Tibial nerve (tissue), 3 donors: ENCODE measurements at regions not wholly inside any gene's neighbourhood (a gene's known extent, or its start where the extent isn't known, plus 50 kb on each side); places are given as distances from the start of the nearest gene placed in this dataset.

Experiments
- CTCF ChIP-seq, 5 experiments: fragments of 200-600 bp in 3 of 5; fragments of 450-650 bp in 2 of 5; sonication (generic) in 3 of 5; IDR thresholded peaks; one replicate each; pipeline ENCODE4 v1.5.1; 2016 to 2019; ENCODE audit warnings: antibody characterized with exemption in 5 of 5, mild to moderate bottlenecking in 3 of 5, moderate library complexity in 2 of 5
- POLR2A ChIP-seq, 2 donors: fragments of 450-650 bp; IDR thresholded peaks; one replicate each; pipeline ENCODE4 v1.6.1; 2017; ENCODE audit warnings: antibody characterized with exemption in 2 of 2, mild to moderate bottlenecking in 2 of 2, moderate library complexity in 2 of 2

- TF ChIP-seq POLR2A (IDR thresholded peaks at IDR 0.05) (no peak), CTCF (IDR thresholded peaks at IDR 0.05) (no peak)
Measured at GRCh38 chr10:9416331-9416730, 1361.8 kb downstream of the GATA3 start.
